ENCODE measurements at regions not wholly inside any gene's neighbourhood (a gene's known extent, or its start where the extent isn't known, plus 50 kb on each side); places are given as distances from the start of the nearest gene placed in this dataset.
"Not testable (repeated sequence)": the region's sequence is repeated elsewhere in the genome, so short reads cannot be mapped to it uniquely, and the experiment has no call there.

DNA sequence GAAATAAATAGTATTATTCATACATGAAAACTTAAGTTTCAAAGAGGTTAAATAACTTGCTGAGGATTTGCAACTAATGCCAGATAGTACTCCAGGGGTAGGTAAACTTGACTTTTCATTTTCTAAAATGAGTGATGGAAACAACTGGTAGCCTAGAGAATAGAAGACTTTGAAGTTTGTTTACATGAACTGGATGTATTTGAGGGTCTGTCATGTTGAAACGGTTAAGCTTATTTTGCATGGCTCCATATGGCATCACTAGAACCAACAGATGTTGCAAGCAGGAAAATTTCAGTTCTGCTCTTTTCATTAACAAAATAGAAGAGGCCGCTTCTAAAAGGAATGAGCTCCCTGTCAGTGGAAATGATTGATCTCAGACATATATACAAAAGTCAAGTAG lies 105.1 kb upstream of the SGCD start:
- Histone ChIP-seq H3K4me2 (ENCODE audit: insufficient read depth, low read length) (no peak overlapping the region), H3K9ac (ENCODE audit: low read depth, low read length) (no peak overlapping the region), H3K4me1 (ENCODE audit: insufficient read depth, low read length) (no peaks in the 10 kb centered on the region), H3K79me2 (ENCODE audit: insufficient read depth, low read length) (no peaks in the 10 kb centered on the region), H4K20me1 (ENCODE audit: insufficient read depth, low read length) (no peaks in the 10 kb centered on the region), H3K4me3 (ENCODE audit: low read depth in 1 of 2, low read length in 2 of 2) (no peak overlapping the region), H3K27me3 (ENCODE audit: insufficient read depth, low read length, poor library complexity) (no peaks in the 10 kb centered on the region), H3K9me3 (ENCODE audit: insufficient read depth, low read length, severe bottlenecking) (no peaks in the 10 kb centered on the region), H3K36me3 (ENCODE audit: insufficient read depth, low read length) (no peaks in the 10 kb centered on the region), H3K27ac (ENCODE audit: low read length) (no peak overlapping the region), H2AFZ (ENCODE audit: low read depth, low read length) (no peak overlapping the region)
- ATAC-seq (ENCODE audit: insufficient read depth, low read depth) (no peak), DNase-seq (no peak)
- no peak for TF ChIP-seq EZH2 (IDR thresholded peaks at IDR 0.05; ENCODE audit: borderline replicate concordance, low read depth, low read length, severe bottlenecking)
- TF ChIP-seq, protein P1, sequence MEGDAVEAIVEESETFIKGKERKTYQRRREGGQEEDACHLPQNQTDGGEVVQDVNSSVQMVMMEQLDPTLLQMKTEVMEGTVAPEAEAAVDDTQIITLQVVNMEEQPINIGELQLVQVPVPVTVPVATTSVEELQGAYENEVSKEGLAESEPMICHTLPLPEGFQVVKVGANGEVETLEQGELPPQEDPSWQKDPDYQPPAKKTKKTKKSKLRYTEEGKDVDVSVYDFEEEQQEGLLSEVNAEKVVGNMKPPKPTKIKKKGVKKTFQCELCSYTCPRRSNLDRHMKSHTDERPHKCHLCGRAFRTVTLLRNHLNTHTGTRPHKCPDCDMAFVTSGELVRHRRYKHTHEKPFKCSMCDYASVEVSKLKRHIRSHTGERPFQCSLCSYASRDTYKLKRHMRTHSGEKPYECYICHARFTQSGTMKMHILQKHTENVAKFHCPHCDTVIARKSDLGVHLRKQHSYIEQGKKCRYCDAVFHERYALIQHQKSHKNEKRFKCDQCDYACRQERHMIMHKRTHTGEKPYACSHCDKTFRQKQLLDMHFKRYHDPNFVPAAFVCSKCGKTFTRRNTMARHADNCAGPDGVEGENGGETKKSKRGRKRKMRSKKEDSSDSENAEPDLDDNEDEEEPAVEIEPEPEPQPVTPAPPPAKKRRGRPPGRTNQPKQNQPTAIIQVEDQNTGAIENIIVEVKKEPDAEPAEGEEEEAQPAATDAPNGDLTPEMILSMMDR (IDR thresholded peaks at IDR 0.05; ENCODE audit: borderline replicate concordance, extremely low read depth, low read length, poor library complexity, severe bottlenecking): no peak

GRCh38 chr5:156223547-156223946 lies 103.4 kb upstream of the SGCD start:
- Histone ChIP-seq H3K27ac (ENCODE audit: low read length) (no peak overlapping the region), H2AFZ (ENCODE audit: low read depth, low read length) (no peak overlapping the region), H3K4me2 (ENCODE audit: insufficient read depth, low read length) (no peak overlapping the region), H3K36me3 (ENCODE audit: insufficient read depth, low read length) (no peaks in the 10 kb centered on the region), H3K9me3 (ENCODE audit: insufficient read depth, low read length, severe bottlenecking) (no peaks in the 10 kb centered on the region), H3K4me1 (ENCODE audit: insufficient read depth, low read length) (no peaks in the 10 kb centered on the region), H3K79me2 (ENCODE audit: insufficient read depth, low read length) (no peaks in the 10 kb centered on the region), H3K9ac (ENCODE audit: low read depth, low read length) (no peak overlapping the region), H3K4me3 (ENCODE audit: low read depth in 1 of 2, low read length in 2 of 2) (no peak overlapping the region), H3K27me3 (ENCODE audit: insufficient read depth, low read length, poor library complexity) (no peaks in the 10 kb centered on the region), H4K20me1 (ENCODE audit: insufficient read depth, low read length) (no peaks in the 10 kb centered on the region)
- TF ChIP-seq, protein P1 (IDR thresholded peaks at IDR 0.05; ENCODE audit: borderline replicate concordance, extremely low read depth, low read length, poor library complexity, severe bottlenecking): no peak
- no peak for TF ChIP-seq EZH2 (IDR thresholded peaks at IDR 0.05; ENCODE audit: borderline replicate concordance, low read depth, low read length, severe bottlenecking)
- ATAC-seq (ENCODE audit: insufficient read depth, low read depth) (no peak), DNase-seq (no peak)

GRCh38 chr5:156226485-156226884 lies 100.5 kb upstream of the SGCD start:
- ATAC-seq (ENCODE audit: insufficient read depth, low read depth); H2AFZ ChIP-seq (ENCODE audit: low read depth, low read length); H3K9ac ChIP-seq (ENCODE audit: low read depth, low read length); H3K27me3 ChIP-seq (ENCODE audit: insufficient read depth, low read length, poor library complexity); H4K20me1 ChIP-seq (ENCODE audit: insufficient read depth, low read length); H3K79me2 ChIP-seq (ENCODE audit: insufficient read depth, low read length); H3K9me3 ChIP-seq (ENCODE audit: insufficient read depth, low read length, severe bottlenecking); H3K27ac ChIP-seq (ENCODE audit: low read length); H3K4me2 ChIP-seq (ENCODE audit: insufficient read depth, low read length); H3K36me3 ChIP-seq (ENCODE audit: insufficient read depth, low read length); H3K4me3 ChIP-seq (ENCODE audit: low read depth in 1 of 2, low read length in 2 of 2); H3K4me1 ChIP-seq (ENCODE audit: insufficient read depth, low read length); DNase-seq: not testable (repeated sequence)

GRCh38 chr5:156230887-156231286 lies 96.1 kb upstream of the SGCD start:
- DNase-seq (no peak), ATAC-seq (ENCODE audit: insufficient read depth, low read depth) (no peak)
- TF ChIP-seq EZH2 (IDR thresholded peaks at IDR 0.05; ENCODE audit: borderline replicate concordance, low read depth, low read length, severe bottlenecking): no peak
- TF ChIP-seq, protein P1 (IDR thresholded peaks at IDR 0.05; ENCODE audit: borderline replicate concordance, extremely low read depth, low read length, poor library complexity, severe bottlenecking): no peak
- H3K27me3 ChIP-seq (ENCODE audit: insufficient read depth, low read length, poor library complexity): no peaks in the 10 kb centered on the region
- H3K4me2 ChIP-seq (ENCODE audit: insufficient read depth, low read length): no peak overlapping the region
- no peak overlapping the region for H3K4me3 ChIP-seq (ENCODE audit: low read depth in 1 of 2, low read length in 2 of 2)
- H2AFZ ChIP-seq (ENCODE audit: low read depth, low read length): no peak overlapping the region
- H3K36me3 ChIP-seq (ENCODE audit: insufficient read depth, low read length): no peaks in the 10 kb centered on the region
- no peaks in the 10 kb centered on the region for H3K9me3 ChIP-seq (ENCODE audit: insufficient read depth, low read length, severe bottlenecking)
- H4K20me1 ChIP-seq (ENCODE audit: insufficient read depth, low read length): no peaks in the 10 kb centered on the region
- no peak overlapping the region for H3K9ac ChIP-seq (ENCODE audit: low read depth, low read length)
- no peaks in the 10 kb centered on the region for H3K4me1 ChIP-seq (ENCODE audit: insufficient read depth, low read length)
- no peak overlapping the region for H3K27ac ChIP-seq (ENCODE audit: low read length)
- no peaks in the 10 kb centered on the region for H3K79me2 ChIP-seq (ENCODE audit: insufficient read depth, low read length)

Data from DND-41 (cell line).